Islet of Langerhans (tissue), 1 donor: ENCODE measurements at regions not wholly inside any gene's neighbourhood (a gene's known extent, or its start where the extent isn't known, plus 50 kb on each side); places are given as distances from the start of the nearest gene placed in this dataset.
"Not testable (repeated sequence)": the region's sequence is repeated elsewhere in the genome, so short reads cannot be mapped to it uniquely, and the experiment has no call there.

Experiments
- FAIRE-seq: peaks from one replicate; lab custom pipeline; 2011; peaks lifted over from hg19 to GRCh38; lab: Jason Lieb, UNC

GRCh38 chr2:2586068-2586776 lies 255.1 kb upstream of the MYT1L start:
- no peak for FAIRE-seq

GRCh38 chr2:2582998-2583545 lies 252.0 kb upstream of the MYT1L start:
- FAIRE-seq, result no peak

GRCh38 chr2:2581331-2582159 lies 250.5 kb upstream of the MYT1L start:
- FAIRE-seq, result no peak

- FAIRE-seq, result not testable (repeated sequence)
Observed at GRCh38 chr2:2580841-2581240, 249.8 kb upstream of the MYT1L start.

- no peak for FAIRE-seq
Observed at GRCh38 chr2:2580341-2580740, 249.3 kb upstream of the MYT1L start.

GRCh38 chr2:2579814-2580213 lies 248.7 kb upstream of the MYT1L start:
- FAIRE-seq, result no peak

- FAIRE-seq, result no peak
Observed at GRCh38 chr2:2577407-2577831, 246.3 kb upstream of the MYT1L start.

- no peak for FAIRE-seq
Observed at GRCh38 chr2:2575870-2576386, 244.9 kb upstream of the MYT1L start.

GRCh38 chr2:2575181-2575577 lies 244.1 kb upstream of the MYT1L start:
- no peak for FAIRE-seq

- no peak for FAIRE-seq
Observed at GRCh38 chr2:2574401-2575180, 243.5 kb upstream of the MYT1L start.

GRCh38 chr2:2573658-2574293 lies 242.7 kb upstream of the MYT1L start:
- FAIRE-seq, result no peak

GRCh38 chr2:2573205-2573604 lies 242.1 kb upstream of the MYT1L start:
- FAIRE-seq, result no peak

- no peak for FAIRE-seq
Observed at GRCh38 chr2:2572393-2573204, 241.5 kb upstream of the MYT1L start.

GRCh38 chr2:2571301-2572150 lies 240.5 kb upstream of the MYT1L start:
- no peak for FAIRE-seq

GRCh38 chr2:2570871-2571270 lies 239.8 kb upstream of the MYT1L start:
- FAIRE-seq, result no peak

GRCh38 chr2:2570360-2570759 lies 239.3 kb upstream of the MYT1L start:
- no peak for FAIRE-seq

- no peak for FAIRE-seq
Observed at GRCh38 chr2:2569836-2570235, 238.8 kb upstream of the MYT1L start.

GRCh38 chr2:2569306-2569705 lies 238.2 kb upstream of the MYT1L start:
- no peak for FAIRE-seq

- no peak for FAIRE-seq
Observed at GRCh38 chr2:2568411-2568810, 237.3 kb upstream of the MYT1L start.

GRCh38 chr2:2567776-2568175 lies 236.7 kb upstream of the MYT1L start:
- FAIRE-seq, result no peak
